ENCODE measurements at regions not wholly inside any gene's neighbourhood (a gene's known extent, or its start where the extent isn't known, plus 50 kb on each side); places are given as distances from the start of the nearest gene placed in this dataset.
"Not testable (repeated sequence)": the region's sequence is repeated elsewhere in the genome, so short reads cannot be mapped to it uniquely, and the experiment has no call there.

DNA sequence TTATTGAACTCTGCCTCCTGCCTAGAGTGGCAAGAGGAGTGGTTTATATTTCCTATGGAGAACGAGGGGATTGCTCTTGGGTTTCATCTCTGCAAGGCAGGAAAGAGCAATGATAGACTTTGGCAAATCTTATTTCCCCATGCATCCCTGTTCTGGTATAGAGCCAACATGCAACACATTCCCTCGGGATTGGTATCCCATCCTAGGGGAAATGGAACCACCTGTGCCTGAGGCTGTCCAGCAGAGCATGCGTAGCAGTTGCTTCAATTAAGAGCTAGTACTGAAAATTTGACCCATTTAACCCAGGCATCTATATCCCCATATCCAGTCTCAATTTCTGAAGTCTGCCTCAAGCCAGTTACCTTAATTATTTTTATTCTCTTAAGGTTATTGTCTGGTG lies 205.3 kb downstream of the KCNS3 start:
- DNase-seq (ENCODE audit: low read depth), result no peak

DNA sequence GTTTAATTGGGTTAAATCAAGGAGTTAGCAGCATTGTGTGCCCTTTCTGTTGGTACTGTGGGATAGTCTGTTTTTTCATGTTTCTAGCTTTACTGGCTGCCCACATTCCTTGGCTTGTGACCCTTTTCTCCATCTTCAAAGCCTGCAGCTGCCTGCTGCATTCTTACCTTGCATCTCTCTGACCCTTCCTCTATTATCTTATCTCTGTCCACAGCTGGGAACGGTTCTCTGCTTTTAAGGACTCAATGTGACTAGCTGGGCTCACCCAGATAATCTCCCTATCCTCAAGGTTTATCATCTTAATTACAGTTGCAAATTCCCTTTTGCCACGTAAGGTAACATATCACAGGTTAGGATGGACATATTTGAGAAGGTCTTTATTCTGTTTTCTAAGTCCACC lies 199.7 kb downstream of the KCNS3 start:
- no peak for DNase-seq (ENCODE audit: low read depth)

DNA sequence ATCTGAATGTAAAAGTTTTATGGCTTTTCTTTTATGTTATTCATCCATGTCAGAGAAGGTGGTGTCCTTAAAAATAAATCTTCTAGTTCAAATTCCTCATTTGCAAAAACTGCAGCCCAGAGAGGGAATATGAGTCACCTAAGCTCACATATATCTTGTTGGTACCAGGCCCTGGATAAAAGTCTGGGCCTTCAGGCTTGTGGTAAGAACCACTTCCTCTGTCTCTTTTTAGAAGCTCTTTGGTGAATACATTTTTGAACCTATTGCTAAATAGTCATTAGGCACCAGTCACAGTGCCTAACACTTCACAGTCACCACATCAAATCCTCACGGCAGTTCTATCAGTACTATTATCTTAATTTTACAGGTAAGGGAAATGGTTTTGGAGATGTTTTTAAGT lies 199.2 kb downstream of the KCNS3 start:
- DNase-seq (ENCODE audit: low read depth), result no peak

DNA sequence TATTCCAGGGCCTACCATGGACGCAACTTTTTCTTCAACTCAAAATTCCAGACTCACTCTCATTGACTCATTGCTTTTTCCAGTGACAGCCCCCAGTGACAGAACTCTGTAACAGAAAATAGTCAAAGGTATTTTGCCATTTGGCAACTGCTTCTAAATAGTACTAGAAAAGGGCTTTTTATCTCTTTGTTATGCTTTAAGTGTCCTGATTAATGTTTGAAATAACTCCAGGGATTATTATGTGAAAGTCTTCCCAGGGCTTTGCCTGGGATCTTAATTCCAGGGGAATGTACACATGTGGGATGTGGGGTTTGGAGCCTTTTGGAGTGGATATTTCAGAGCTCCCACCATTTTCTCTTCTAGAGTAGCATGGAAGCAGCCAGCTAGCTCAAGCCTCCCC lies 198.8 kb downstream of the KCNS3 start:
- DNase-seq (ENCODE audit: low read depth), result no peak

DNA sequence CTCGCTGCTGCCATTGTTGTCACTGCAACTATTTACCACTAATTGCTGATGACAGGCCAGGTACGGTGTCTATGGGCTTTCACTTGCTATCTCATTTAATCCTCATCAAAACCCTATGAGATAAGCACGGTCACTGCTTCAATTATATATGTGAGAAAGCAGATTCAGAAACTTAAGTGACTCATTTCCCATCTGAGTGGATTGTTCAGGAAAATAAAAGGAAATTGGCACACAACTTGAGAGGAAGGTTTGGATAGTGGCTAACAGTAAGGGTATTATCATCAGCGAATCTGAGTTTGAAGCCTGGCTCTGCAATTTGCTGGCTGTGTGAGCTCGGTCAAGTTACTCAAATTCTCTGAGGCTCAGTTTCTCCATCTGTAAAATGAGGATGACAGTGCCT lies 196.0 kb downstream of the KCNS3 start:
- no peak for DNase-seq (ENCODE audit: low read depth)

DNA sequence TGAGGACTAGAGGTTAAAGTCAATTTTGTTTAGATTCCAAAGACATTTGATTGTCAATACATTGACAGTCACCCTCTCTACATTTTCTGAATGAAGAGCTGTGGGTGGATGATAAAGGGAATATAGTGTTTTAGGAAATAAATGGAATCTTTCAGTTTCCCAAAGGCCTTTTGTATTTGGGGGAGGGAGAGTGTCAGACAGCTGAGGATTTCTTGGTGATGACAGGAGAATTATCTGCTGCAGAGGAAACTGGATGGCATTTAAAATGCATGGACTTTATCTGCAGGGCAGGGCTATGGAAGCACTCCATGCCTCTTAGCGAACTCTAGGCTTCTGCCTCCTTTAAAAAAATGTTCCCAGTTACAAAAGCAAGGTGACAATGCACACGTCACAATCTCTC lies 195.1 kb downstream of the KCNS3 start:
- no peak for DNase-seq (ENCODE audit: low read depth)

DNA sequence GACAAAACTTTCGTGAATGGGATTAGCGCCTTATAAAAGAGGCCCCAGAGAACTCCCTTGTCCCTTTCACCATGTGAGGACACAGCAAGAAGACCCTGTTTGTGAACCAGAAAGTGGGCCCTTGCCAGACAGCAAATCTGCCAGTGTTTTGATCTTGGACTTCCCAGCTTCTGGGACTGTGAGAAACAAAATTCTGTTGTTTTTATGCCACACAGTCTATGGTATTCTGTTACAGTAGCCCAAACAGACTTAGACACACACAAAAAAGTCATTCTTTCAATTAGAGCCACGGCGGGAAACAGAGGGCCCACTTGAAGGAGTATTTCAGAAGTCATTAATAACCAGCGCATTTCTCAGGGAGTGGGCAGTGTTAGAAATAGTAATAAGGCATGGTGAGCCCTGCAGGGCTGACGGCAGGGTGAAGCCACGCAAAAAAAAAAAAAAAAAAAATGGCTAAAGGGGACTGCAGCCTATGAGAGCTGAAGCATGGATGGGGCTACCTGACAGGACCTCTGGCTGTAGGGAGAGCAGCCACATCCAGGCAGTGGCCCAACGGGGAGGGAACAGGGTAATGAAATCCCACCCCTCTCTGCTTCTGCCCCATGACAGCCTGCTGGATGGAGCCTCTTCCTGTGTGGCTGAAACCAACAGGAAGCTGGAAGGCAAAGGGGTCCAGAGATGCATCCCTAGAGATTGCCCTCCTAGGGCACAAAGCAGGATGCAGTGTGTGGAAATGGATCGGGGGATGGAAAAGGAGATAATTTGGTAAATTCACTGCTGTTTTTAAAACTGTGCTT lies 189.3 kb downstream of the KCNS3 start:
- DNase-seq (ENCODE audit: low read depth), result no peak

DNA sequence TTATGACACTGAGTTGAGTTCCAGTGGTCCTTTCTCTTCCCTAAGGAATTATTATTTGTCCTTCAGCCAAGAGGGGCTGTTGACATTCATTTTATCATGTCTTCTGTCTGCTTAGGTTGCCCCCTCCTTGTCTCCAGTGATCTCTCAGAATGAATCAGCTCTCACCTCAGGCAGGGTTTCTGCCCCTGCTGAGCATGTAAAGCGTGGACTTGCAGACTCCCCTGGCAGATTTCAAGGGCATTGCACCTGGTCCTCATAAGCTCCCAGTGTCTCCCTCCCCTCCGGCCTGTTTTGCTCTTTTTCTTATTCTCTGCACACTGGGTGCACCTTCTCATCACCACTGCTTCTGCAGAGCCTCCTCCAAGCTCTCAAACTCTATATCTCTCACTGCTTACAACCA lies 188.4 kb downstream of the KCNS3 start:
- DNase-seq (ENCODE audit: low read depth), result no peak

DNA sequence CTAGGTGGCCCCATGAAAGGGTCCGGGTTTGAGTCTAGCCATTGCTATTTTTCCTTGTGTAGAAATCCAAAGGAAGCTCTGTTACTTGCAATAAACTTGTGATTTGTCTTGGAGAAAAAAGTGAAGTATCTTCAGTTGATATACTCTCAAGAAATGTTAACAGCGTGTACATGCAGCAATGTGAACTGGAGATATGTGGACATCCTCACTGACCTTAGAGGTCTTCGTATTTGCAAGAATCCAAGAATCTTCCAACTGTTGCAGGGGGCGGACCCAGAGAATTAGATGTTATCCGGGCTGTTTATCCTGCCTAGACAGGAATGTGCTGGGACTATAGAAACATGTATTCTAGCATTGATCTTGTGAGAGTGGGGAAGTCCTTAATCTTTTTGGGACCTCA lies 187.6 kb downstream of the KCNS3 start:
- DNase-seq (ENCODE audit: low read depth), result no peak

DNA sequence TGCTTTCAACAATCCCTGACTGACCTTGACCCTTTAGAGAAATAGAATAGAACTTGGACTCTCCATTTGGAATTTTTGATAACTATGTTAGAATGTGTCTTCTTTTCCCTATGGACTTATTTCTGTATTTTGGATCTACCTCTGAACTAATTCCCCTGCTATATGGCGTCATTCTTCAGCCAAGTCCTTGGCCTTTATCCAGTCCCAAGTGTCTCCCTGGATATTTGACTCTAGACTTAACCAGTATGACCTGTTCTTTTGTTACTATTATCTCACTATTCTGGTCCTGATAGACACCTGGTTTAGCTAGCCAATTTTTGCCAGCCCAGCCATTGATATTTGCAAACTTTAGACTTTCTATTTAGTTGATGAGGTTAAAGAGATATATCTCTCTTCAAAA lies 186.8 kb downstream of the KCNS3 start:
- DNase-seq (ENCODE audit: low read depth), result no peak

DNA sequence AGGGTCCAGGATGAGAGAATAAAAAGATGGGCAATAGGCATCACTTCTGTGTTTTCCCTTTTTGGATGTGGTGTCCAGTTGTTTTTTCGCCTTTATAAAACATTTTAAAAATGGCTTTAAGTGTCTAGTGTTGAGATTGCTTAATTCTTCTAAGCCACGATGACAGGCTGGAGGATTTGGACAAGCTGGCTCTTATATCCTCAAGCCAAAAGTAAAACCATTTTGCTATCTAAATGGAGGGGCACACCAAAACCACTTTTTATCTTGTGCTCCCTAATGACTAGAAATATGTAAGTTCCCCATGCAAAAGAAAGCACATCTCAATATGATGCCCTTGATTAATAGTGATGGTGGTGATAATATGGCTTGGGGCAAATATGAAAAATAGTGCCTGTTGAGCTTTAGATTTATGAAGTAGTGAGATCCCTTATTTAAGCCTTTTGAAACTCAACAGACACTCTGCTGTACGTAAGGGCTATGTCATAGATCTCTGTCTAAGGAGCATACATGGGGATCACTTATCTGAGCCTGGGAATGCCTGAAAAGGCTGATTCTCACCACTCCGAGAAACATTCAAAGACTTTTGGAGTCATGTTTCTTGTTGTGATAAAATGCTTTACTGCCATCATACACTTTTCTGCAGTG lies 185.5 kb downstream of the KCNS3 start:
- no peak for DNase-seq (ENCODE audit: low read depth)

DNA sequence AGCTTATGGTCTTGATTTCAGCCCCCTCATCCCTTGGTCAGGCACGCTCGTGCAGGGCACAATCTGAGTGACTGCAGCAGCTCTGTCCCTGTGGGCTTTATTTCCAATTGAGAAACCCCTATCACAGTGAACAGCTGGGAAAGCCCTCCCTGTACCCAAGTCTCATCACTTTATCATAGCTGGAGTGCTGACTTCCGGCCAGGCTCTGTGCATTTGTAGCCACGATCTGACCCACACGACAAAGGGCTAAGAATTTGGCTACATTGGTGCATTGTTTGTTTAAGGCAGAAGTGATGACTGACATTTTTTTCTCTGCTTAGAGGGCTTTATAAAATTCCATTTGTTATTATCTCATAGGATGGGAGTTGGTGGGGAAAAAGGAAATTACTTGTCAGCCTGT lies 184.4 kb downstream of the KCNS3 start:
- no peak for DNase-seq (ENCODE audit: low read depth)

DNA sequence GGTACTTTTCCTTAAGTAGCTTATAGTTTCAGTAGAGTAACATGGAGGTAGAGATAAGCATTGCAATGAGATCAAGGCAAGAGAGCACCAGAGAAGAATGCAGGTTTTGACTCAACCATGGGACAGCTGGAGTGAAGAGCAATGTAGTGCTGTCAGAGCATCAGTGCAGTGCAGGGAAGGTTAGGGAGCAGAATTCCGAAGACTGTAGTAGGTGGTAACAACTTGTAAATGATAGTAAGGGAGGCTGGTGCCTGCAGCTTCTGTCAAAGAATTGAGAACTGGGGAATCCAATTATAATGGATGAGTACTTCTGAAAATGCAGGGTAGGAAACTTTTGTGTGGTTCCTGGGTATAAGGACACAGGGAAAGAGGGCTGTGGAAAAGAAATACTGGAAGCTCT lies 183.2 kb downstream of the KCNS3 start:
- no peak for DNase-seq (ENCODE audit: low read depth)

DNA sequence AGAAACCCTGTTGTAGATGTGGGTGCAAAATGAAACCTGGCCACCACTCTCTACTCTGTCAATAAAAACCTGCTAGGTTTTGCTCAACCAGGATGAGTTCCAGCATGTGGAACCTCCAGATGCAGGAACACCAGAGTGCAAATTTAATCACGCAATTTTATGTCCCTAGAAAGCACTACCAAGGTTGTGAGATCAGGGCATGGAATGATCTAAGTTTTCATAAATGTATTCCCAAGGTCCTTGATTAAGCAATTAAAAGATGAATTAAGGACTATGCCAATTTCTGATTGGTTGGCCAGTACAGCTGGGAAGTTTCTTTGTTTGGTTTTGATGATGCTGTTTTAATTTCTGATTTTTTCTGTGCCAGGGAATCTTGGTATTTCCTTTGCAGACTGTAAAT lies 179.2 kb downstream of the KCNS3 start:
- no peak for DNase-seq (ENCODE audit: low read depth)

DNA sequence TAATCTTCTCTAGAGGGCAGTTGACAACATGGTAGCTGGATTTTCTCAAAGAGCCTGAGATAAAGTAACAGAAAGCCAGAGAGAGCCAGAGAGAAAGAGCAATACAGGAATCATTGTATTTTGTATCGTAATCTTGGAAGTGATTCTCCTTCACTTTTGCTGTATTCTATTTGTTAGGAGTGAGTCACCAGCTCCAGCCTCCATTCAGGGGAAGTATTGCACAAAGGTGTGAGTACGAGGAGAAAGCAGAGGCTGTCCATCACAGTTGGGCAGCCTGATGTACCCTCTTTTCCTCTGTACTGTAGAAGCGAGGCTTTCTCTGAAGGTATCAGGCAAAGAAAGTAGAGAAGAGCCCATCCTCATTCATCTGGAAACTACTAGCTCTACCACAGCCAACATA lies 176.8 kb downstream of the KCNS3 start:
- no peak for DNase-seq (ENCODE audit: low read depth)

DNA sequence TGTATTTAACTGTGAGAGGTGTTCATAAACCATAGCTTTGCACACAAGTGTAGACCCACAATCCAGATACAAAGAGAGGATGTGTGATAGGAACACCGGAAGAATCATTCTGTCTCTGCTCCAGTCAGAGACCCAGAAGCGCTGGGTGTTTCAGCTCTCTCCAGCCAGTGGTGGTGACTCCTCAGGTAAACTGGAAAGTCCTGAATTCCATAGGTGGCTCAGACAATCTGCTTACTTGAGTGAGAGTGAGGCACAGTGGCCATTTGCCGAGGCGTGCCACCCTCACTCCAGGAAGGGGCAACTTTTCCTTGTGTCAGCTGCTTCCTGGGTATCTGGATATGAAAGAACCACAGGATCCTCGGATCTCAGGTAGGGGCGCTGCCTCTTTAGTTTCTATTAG lies 171.5 kb downstream of the KCNS3 start:
- no peak for DNase-seq (ENCODE audit: low read depth)

DNA sequence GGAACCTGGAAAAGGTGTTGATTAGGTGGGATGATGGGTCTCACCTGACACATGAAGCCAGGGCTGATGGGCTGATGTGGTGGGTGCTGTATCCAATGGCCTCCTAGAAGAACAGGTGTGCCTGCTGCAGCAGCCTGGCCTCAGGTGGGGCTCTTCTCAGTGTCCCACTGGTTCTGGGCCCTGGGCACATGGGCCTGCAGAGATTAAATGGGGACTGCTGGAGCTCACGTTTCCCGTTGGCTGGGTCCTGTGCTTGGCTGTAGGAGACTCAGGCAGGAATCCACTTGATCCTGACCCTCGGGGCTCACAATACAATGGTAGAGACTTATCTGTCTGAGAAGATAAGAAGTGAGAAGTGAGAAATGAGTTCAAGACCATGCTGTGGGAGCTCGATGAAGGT lies 170.9 kb downstream of the KCNS3 start:
- DNase-seq (ENCODE audit: low read depth), result no peak

DNA sequence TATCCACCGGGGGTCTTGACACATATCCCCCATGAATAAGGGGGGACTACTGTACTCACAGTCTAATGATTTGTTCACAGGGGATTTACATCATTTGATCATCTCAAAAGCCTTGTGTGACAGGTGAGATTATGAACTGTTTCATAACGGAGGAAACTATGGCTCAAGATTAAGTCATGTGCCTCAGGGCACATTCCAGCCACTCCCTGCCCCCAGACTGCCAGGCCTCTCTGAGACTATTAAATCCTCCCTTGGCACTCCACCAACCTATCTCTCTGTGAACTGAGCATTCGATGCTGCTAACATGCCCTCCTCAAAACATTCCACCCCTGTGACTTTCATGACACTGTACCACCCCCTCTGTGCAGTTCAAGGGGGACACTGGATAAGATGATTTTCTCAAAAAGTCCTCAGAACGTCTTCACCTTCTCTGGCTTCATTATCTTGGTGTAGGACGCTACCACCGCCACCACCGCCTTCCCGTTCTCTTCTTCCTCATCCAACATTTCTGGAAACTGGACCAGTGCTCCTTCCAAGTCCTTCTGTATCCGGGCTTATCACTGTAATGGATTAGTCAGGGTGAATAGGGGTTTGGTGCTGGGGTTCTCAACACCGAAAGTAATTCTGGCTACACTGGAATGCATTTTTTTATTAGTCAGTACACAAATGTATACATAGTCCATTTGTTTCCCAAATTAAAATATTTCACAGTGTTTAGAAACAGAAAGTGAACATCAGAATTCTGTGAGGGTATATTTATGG lies 169.6 kb downstream of the KCNS3 start:
- DNase-seq (ENCODE audit: low read depth), result no peak

DNA sequence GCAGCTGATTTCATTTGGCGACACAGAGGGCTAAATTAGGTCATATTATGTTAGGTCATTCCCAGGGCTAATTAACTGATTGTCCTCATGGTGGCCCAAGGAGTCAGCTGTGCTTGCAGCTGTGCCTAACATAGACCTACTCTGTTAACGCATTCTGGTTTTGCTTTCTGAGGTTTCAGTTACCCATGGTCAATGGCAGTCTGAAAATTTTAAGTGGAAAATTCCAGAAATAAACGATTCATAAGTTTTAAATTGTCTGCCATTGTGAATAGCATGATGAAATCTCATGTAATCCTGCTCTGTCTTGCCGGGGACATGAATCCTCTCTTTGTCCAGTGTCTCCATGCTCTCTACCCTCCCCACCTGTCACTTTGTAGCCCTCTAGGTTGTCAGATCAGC lies 168.7 kb downstream of the KCNS3 start:
- no peak for DNase-seq (ENCODE audit: low read depth)

DNA sequence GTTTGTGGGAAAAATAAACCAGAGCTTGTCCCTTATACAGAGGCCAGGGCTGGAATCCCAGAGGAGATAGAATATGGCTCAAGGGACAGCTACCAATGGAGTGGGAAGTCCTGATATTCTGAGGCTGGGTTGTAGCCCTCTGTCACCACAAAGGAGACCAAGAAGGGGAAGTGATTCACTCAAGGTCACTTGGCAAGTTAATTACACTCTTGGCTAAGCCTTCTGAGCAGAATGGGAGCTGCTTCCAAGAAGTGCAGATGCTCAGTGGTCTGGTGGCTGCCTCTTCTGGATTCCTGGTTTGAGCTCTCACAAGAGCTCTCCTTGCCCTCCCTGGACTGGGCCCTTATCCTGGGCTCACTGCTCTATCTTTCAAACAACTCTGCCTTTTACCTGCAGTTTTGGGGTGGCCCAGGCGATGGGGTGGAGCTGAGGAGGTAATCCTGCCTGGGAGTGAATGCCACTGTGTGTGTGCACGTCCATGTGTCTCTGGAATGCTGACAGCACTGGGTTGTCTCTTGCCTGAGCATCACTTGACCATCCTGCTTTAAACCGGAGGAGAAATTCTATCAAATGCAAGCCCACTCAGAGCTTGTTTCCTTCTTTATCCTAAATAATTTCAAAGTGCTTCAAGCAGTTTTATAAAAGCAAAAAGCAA lies 168.2 kb downstream of the KCNS3 start:
- DNase-seq (ENCODE audit: low read depth), result no peak

DNA sequence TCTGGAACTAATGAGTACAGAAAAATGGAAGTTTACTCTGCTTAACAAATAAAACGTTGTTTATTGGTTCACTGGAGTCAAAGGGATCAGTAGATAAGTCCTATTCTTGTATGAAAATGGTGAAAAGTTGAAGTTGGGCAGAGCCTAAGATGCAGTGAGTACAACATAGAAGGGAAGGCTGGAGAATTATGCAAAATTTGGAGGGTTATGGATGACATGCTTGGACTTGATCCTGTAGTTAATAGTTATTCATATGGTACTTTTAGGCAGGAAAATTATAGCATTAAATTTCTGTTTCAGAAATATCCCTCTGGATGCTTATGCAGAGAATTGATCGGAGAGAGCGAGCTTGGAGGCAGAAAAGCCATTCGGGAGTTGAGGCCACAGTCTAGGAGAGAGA lies 167.6 kb downstream of the KCNS3 start:
- DNase-seq (ENCODE audit: low read depth), result no peak

DNA sequence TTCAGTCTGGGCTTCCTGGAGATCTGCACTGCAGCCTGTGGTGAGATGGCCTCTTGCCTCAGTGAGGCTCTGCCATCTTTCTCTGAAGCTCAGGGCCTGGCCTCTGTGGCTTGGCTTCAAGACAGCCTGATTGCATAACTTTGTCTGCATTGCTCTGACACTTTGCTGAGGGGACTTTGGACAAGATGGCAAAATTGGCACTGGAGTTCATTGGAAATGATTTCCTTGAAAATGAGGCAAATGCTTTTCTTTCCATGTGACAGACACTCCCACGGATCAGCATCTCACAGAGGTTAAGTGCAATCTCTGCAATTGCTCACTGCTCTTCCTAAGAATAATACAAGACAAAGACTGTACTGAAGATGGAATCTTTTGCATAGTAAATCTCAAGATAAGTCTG lies 166.8 kb downstream of the KCNS3 start:
- no peak for DNase-seq (ENCODE audit: low read depth)

DNA sequence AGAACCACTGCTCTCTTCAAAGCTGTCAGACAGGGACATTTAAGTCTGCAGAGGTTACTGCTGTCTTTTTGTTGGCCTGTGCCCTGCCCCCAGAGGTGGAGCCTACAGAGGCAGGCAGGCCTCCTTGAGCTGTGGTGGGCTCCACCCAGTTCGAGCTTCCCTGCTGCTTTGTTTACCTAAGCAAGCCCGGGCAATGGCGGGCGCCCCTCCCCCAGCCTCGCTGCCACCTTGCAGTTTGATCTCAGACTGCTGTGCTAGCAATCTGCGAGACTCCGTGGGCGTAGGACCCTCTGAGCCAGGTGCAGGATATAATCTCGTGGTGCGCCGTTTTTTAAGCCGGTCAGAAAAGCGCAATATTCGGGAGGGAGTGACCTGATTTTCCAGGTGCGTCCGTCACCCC lies 138.9 kb downstream of the KCNS3 start:
- not testable (repeated sequence) for DNase-seq (ENCODE audit: low read depth)
